ENCODE measurements at regions not wholly inside any gene's neighbourhood (a gene's known extent, or its start where the extent isn't known, plus 50 kb on each side); places are given as distances from the start of the nearest gene placed in this dataset.

DNA sequence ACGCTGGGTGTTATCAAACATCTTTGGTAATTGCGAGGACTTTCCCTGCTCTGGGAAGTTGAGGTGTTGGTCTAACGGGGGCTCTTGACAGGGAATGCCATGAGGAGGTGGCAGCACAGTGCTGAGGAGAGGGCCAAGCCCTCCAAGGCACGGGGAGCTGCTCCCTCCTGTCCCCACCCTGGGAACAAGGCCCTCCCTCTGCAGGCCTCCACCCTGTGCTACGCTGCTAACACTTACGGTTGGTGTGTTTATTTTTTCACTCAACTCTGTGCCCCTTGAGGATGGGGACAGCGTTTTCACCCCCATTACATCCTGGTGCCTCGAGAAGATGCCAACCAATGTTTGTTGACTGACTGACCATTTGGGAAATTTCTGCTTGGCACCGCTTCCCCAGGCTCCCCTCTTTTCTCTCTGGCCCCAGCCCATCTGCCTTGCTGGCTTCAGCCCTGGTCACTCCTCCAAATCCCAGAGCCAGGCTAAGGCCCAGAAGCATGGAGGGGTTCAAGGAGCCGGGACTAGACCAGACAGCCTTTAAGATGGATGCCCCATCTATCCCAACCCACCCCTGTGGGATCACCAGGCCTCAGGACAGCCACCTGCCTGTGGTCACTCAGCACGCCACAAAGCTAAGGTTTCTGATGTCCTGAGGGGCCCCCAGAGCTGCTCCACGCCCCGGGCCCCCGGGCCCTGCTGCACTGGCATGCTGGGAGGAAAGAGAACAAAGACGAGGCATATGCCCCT lies 125.7 kb downstream of the BARX1 start:
- Mint-ChIP-seq H3K9me3 (peaks cover 4% of the 10 kb centered on the region), H3K4me3 (no peak overlapping the region), H3K27ac (no peak overlapping the region), H3K4me1 (peaks cover 1% of the 10 kb centered on the region), H3K27me3 (peaks cover 26% of the 10 kb centered on the region), H3K36me3 (no peaks in the 10 kb centered on the region)
- POLR2A ChIA-PET, result no interaction called here
- ATAC-seq (ENCODE audit: low read depth), result no peak
- DNase-seq, result no peak

DNA sequence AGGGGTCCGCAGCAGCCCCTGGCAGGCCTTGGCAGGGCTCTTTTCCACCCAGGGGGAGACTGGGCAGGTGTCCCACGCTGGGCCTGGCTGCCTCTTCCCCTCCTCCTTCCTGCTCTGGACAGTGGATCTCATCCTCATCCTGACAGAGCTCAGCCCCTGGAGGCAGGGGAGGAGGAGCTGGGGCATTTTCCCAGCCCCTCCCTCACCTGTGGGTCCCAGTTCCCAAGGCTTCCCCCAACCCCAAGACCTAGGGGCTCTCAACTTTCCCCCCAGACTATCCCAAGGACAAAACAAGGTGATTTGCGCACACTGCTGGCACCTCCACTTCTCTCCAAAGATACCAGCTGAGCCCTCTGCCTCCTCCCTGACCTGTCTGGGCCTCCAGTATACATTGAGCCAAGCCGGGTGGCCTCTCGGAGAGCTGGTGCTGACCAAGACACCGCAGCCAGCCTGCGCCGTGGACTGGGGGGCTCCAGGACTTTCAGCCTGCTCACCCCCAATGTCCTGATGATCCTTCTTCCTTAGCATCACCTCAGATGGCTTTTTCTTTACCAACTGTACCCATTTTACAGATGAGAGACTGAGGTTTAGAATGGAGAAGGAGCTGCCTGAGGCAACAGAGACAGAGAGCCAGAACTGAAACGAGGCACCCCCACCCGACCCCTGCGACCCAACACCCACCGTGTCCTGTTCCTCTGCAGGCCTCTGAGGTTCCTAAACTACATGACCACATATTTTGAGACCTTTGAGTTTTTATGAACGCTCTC lies 126.6 kb downstream of the BARX1 start:
- ATAC-seq (ENCODE audit: low read depth) (no peak), DNase-seq (no peak)
- Mint-ChIP-seq H3K4me3 (no peak overlapping the region), H3K27me3 (peaks cover 24% of the 10 kb centered on the region), H3K9me3 (peaks cover 4% of the 10 kb centered on the region), H3K36me3 (no peaks in the 10 kb centered on the region), H3K4me1 (peaks cover 1% of the 10 kb centered on the region), H3K27ac (no peak overlapping the region)
- POLR2A ChIA-PET, result no interaction called here

DNA sequence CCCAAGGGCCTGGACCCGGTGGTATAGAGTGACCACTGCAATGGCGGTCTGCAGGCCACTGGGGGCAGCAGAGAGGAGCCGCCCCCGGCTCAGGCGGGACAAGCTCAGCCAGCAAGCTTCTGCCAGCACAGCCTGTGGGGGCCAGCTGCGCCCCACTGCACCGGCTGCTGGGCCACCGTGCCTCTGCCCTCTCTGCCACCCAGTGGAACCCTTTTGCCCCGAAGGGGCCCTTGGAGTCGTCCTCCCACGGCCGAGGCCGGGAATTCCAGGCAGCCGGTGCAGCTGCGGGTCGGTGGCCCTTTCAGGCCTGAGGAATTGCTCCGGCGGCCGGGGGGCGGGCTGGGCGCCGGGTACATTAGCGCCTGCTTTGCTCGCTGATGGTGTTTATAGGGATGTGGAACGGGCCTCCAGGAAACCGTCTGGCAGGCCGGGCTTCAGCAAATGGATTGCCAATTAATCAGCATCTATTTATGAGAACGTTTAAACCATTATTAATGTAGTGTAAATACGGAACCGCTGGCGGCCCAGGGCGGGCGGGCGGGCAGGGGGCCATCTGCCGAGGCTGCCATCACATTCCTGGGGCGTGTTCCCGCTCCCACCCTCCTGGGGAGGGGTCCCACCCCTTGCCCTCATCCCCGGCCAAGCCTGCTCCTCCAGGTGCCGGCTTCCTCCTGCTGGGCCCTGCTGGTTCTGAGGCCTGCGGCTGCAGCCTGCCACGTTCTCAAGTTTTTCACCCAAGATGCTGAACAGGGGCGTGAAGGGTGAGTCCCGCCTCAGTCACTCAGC lies 127.4 kb downstream of the BARX1 start:
- Mint-ChIP-seq H3K36me3 (no peaks in the 10 kb centered on the region), H3K4me1 (peaks cover 1% of the 10 kb centered on the region), H3K27me3 (peaks cover 22% of the 10 kb centered on the region), H3K4me3 (no peak overlapping the region), H3K9me3 (no peaks in the 10 kb centered on the region), H3K27ac (no peak overlapping the region)
- DNase-seq (peak; percentile 65), ATAC-seq (ENCODE audit: low read depth) (peak; percentile 80)
- POLR2A ChIA-PET, result no interaction called here

DNA sequence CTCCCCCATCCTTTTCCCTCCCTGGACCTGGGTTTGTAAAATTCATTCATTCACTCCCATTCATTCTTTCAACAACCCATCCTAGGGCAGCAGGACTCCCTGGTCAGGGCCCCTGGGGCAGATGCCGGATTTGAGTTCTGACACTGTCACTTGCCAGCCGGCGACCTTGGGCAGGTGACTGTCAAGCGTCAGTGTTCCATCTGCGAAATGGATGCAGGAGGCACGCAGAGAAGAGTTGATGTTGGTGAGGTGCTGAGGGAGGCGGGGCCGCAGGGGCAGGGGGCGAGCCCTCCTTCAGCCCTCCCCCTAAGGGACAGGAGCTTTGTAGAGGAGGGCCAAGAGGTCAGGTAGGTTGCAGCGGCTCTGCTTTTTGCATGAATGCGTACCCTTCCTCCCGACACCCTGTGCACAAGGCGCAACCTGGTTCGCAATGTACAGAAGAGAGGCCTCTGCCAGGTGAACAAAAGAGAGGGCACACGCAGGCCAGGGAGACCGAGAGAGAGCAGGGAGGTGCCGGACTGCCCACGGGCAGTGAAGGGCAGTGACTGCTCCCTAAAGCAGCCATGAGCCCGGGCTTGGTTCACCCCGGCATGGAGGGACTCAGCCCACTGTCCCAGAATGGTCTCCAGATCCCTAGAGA lies 128.1 kb downstream of the BARX1 start:
- H3K9me3 Mint-ChIP-seq, result no peaks in the 10 kb centered on the region
- peaks cover 1% of the 10 kb centered on the region for H3K4me1 Mint-ChIP-seq
- POLR2A ChIA-PET, result no interaction called here
- no peak overlapping the region for H3K4me3 Mint-ChIP-seq
- no peak overlapping the region for H3K27ac Mint-ChIP-seq
- no peak for ATAC-seq (ENCODE audit: low read depth)
- DNase-seq, result no peak
- peaks cover 22% of the 10 kb centered on the region for H3K27me3 Mint-ChIP-seq
- H3K36me3 Mint-ChIP-seq, result no peaks in the 10 kb centered on the region

DNA sequence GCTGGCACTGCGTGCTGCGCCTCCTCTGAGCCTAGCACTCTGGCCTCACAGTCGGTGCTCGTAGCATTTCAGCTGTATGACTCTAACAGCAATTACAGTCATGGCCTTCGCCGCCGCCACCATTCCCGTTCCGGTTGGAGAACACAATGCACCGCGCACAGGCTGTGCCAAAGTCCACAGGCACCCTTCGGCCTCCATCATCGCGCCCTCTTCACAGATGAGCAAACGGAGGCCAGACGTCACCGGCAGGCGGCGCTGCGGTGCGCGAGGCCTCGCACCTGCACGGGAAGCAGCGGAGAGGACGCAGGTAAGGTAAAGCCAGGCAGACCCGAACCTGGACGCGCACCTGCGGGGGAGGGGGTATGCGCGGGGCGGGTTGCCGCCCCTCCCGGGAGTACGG lies 128.9 kb downstream of the BARX1 start:
- Mint-ChIP-seq H3K36me3 (no peaks in the 10 kb centered on the region), H3K9me3 (no peaks in the 10 kb centered on the region), H3K27me3 (peaks cover 29% of the 10 kb centered on the region), H3K27ac (no peak overlapping the region), H3K4me1 (peaks cover 1% of the 10 kb centered on the region), H3K4me3 (no peak overlapping the region)
- POLR2A ChIA-PET, result no interaction called here
- DNase-seq, result peak; percentile 72
- ATAC-seq (ENCODE audit: low read depth), result peak; percentile 47

DNA sequence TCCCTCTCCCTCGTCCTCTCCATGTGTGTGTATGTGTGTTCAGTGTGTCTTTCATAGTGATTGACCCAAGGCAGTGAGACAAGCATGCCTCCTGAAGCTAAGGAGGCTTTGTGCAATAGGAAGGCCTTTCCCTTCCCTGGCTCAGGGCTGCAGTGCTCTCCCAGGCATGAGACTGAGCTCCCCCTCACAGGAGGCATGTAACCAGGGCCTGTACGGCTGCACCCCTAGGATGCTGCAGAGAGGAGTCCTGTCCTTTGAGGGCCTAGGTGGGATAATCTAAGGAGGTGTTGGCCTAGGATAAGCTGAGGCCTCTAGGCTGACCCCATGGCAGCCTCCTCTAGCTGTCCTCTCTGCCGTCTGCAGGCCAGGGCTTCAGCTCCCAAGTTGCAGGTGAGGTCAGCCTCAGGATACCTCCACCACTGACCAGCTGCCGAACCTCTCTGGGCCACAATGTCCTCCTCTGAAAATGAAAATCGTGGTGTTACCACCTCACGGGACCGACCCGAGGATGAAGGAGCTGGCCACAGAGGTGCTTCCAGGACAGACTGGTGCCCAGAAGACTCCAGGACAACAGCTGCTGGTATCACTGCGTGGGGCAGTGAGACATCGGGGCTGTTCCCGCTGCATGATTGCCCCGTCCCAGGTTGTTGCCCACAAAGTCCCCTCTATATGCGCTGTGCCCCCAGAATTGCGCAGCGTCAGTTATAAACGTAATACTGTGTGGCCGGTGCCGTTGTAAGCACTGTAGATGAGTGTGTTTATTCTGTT lies 129.6 kb downstream of the BARX1 start:
- H3K4me1 Mint-ChIP-seq, result peaks cover 1% of the 10 kb centered on the region
- no peaks in the 10 kb centered on the region for H3K9me3 Mint-ChIP-seq
- DNase-seq (no peak), ATAC-seq (ENCODE audit: low read depth) (no peak)
- H3K36me3 Mint-ChIP-seq, result no peaks in the 10 kb centered on the region
- POLR2A ChIA-PET, result interaction anchor here (0.6 kb wide), 1 partner anchor 672 kb away, joined by 3 read pairs; no protein-coding TSS in a partner anchor
- H3K27ac Mint-ChIP-seq, result no peak overlapping the region
- no peak overlapping the region for H3K4me3 Mint-ChIP-seq
- H3K27me3 Mint-ChIP-seq, result peaks cover 24% of the 10 kb centered on the region

DNA sequence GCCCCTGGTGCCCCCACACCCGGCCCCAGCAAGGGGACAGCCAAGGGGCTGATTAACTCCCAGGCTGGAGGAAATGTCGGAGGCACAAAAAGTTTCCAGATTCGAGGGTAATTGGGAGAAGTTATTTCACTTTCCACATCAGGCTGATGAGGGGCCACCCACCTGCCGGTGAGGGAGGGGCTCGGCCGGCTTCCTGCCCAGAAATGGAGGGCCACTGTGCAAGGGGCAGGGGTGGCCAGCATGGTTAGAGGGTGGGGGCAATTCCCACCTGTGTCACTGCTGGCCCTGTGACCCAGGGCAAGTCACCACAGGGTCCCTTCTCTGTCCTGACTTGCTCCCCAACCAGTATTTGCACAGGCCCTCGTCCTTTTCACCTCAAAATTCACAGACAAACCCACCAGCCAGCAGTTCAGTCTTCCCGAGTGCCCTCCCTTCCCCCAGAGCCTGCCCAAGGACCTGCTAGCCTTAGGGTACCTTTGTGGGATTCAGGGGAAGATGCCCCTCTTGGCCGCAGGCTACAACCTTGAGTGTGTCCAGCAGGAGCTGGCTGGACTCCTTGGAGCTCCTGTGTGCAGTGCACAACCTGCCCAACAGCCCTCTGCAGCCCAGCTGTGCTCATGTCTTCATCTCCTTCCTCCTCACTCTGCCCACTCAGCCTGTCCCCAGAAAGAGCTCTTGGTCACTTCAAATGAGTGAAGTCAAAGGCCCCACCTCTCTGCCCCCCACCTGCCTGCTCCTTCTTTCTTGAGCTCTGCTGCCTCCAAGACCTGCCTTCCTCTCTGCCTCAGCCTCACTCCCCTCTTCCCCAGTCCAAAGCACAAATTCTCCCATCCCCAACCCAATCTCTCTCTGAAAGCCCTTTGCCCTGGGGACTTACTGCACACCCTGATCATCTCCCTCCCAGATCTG lies 130.5 kb downstream of the BARX1 start:
- Mint-ChIP-seq H3K27me3 (peaks cover 29% of the 10 kb centered on the region), H3K4me1 (peaks cover 1% of the 10 kb centered on the region), H3K27ac (no peak overlapping the region), H3K36me3 (no peaks in the 10 kb centered on the region), H3K9me3 (no peaks in the 10 kb centered on the region), H3K4me3 (no peak overlapping the region)
- POLR2A ChIA-PET, result interaction anchor here (0.6 kb wide), 1 partner anchor 671 kb away, joined by 3 read pairs; no protein-coding TSS in a partner anchor
- no peak for DNase-seq
- ATAC-seq (ENCODE audit: low read depth), result no peak

DNA sequence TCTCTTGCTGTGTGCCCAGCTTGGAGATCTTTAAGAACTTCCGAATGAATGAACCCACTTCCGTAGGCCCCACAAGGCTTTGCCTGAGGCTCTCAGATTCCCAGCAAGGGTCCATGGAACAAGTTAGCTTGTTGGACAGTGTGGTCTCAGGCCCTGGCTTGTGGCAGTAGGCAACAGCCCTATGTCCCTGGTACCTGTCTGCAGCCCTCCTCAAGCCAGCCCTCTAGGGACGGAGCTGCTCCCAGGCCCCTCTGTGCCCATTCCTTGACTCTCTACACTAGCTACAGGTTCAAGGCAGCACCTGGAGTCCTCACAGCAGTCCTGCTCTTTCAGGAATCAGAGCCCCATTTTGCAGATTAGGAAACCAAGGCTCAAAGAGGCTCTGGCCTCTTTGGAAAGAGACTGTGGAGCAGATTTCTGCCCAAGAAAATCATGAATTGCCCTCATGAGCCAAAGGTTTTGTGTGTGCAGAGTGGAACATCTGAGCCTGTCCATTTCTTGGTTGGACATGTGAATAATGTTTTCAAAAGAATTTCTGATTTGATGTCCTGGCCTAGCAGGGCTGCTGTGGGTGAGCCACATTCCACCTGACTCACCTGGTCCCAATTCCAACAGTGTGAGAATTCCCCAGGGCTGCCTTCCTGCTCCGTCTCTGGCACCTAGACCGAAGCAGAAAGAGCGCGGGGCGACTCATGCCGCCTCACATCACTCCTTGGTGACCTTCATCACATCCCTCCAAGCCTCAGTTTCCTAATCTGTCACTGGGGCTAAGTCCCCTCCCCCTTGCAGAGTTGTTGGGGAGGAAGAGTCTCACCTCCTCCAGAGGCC lies 131.7 kb downstream of the BARX1 start:
- DNase-seq (no peak), ATAC-seq (ENCODE audit: low read depth) (no peak)
- Mint-ChIP-seq H3K4me3 (no peak overlapping the region), H3K36me3 (no peaks in the 10 kb centered on the region), H3K9me3 (no peaks in the 10 kb centered on the region), H3K27ac (no peak overlapping the region), H3K4me1 (peaks cover 1% of the 10 kb centered on the region), H3K27me3 (peaks cover 24% of the 10 kb centered on the region)
- POLR2A ChIA-PET, result interaction anchor here (0.6 kb wide), 1 partner anchor 1010 kb away, joined by 3 read pairs; no protein-coding TSS in a partner anchor

DNA sequence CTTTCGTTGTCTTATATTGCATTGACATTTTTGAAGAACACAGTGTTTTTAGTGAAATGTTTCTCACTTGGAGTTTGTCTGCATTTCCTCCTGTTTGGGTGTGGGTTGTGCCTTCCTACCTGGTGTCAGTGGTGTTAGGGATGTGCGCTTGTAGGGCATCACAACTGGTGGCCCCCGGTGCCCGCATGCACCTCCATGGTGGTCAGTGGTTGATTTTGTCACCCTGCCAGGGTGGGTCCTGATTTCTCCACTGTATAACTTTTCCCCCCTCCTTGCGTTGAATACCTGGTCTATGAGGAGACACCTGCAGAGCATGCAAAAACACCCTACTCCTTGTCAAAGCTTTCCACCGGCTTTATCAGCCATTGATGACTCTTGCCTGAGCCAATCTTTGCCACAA lies 132.9 kb downstream of the BARX1 start:
- POLR2A ChIA-PET, result no interaction called here
- H3K4me3 Mint-ChIP-seq, result no peak overlapping the region

DNA sequence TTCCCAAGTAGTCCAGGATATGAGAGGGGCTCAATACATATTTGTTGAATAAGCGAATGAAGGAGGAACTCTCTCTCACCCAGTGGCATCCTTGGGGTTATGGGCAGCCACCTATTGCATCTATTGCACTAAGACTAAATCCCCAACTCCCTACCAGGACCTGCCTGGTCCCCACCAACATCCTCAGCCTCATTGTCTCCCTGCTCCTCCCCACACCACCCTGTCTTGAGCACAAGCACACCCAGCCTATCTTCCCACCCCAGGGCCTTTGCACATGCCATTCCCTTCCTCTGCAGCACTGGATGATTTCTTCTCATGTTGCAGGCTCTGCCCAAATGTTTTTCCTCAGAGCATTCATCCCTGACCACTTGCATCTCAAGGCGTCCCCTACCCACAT lies 133.8 kb downstream of the BARX1 start:
- ATAC-seq (ENCODE audit: low read depth), result no peak
- Mint-ChIP-seq H3K36me3 (no peaks in the 10 kb centered on the region), H3K4me1 (peaks cover under 1% of the 10 kb centered on the region), H3K27me3 (peaks cover 16% of the 10 kb centered on the region), H3K4me3 (no peak overlapping the region), H3K27ac (no peak overlapping the region), H3K9me3 (no peaks in the 10 kb centered on the region)
- POLR2A ChIA-PET, result no interaction called here
- DNase-seq, result no peak

More for the DNA sequence above, 132.9 kb downstream of the BARX1 start:
- Mint-ChIP-seq H3K27me3 (peaks cover 22% of the 10 kb centered on the region), H3K36me3 (no peaks in the 10 kb centered on the region), H3K4me1 (peaks cover 1% of the 10 kb centered on the region), H3K9me3 (no peaks in the 10 kb centered on the region), H3K27ac (no peak overlapping the region)
- ATAC-seq (ENCODE audit: low read depth) (no peak), DNase-seq (no peak)

DNA sequence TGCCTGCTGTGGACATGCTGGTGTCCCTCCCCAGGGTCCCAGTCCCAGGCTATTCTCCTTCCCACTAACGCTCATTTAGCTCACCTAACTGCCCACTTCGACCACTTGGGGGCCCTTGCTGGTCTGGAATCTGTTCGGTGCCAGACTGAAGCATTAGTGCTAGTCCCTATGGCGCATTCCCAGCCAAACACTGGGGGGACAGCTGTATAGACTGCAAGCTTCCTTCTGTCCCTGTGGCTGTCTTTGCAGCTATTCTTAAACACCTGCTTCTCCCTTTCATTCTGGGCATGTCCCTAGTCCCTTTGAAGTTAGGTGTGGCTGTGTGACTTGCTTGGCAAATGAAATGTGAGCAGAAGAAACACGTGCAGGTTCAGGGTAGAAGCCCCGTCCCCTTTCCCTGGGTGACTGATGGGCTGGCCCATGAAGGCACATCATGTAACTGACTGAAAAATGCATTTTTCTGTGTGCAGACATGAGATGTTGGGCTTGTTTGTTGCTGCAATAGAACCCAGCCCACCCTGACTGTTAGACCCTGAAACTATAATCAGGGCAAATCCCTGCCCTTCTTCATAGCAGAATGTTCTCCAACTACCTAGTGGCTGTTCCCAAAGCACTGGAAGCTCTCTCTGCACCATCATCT lies 134.4 kb downstream of the BARX1 start:
- DNase-seq (no peak), ATAC-seq (ENCODE audit: low read depth) (no peak)
- Mint-ChIP-seq H3K9me3 (no peaks in the 10 kb centered on the region), H3K36me3 (no peaks in the 10 kb centered on the region), H3K27me3 (peaks cover 14% of the 10 kb centered on the region), H3K4me3 (no peak overlapping the region), H3K4me1 (no peaks in the 10 kb centered on the region), H3K27ac (no peak overlapping the region)
- POLR2A ChIA-PET, result no interaction called here

Measured in activated naive CD8-positive, alpha-beta T cell treated with anti-CD3 and anti-CD28 coated beads, Interleukin-2, amount 10 ng/mL, durations not matched to agents 7 days and 5 days (primary cell).